HepG2 (cell line): ENCODE measurements at regions not wholly inside any gene's neighbourhood (a gene's known extent, or its start where the extent isn't known, plus 50 kb on each side); places are given as distances from the start of the nearest gene placed in this dataset.
A peak's percentile ranks its signal among the peaks of the same experiment; 100 is the strongest.

Experiments
- ATAC-seq: fragments of 200-7000 bp; cut with Tn5 transposase; 3 replicates; pipeline ENCODE4 v1.9.1; 2020; ENCODE audit warnings: mild to moderate bottlenecking, moderate library complexity
- BruUV-seq: library from RNA; stranded (reverse); fragments of 400-500 nt; replicated peaks from 2 replicates; lab custom pipeline; 2021; lab: Mats Ljungman, UMichigan
- CTCF ChIA-PET: fragments of 300-600 bp; formaldehyde crosslinking; extraction: SDS; loops from one replicate; lab custom pipeline; 2021; ENCODE audit warnings: low total read pairs, inconsistent platforms, low intra/inter-chr PET ratio; lab: Yijun Ruan, JAX
- POLR2A ChIA-PET: fragments of 350-600 bp; sonication (Branson Sonifier 250); formaldehyde crosslinking; loops from one replicate; lab custom pipeline; 2020; ENCODE audit warnings: antibody characterized with exemption, inconsistent platforms; lab: Yijun Ruan, JAX
- DNase-seq: peaks from one replicate; pipeline ENCODE4 v3.0.0-alpha.2; 2015; ENCODE audit warnings: low spot score
- FAIRE-seq: peaks from 3 replicates; lab custom pipeline; 2011; peaks lifted over from hg19 to GRCh38; lab: Jason Lieb, UNC
- H2AFZ ChIP-seq: one replicate; pipeline ENCODE4 v1.6.1; 2011; ENCODE audit warnings: low read length, inconsistent platforms
- H3K27ac ChIP-seq: fragments of 300-600 bp; 3 replicates; pipeline ENCODE4 v1.8.0; 2011; ENCODE audit warnings: mixed run types, mild to moderate bottlenecking, mixed read lengths, low read length, inconsistent platforms; ENCODE audit not compliant: insufficient read depth; ENCODE audit errors: extremely low read length
- H3K27me3 ChIP-seq, 2 experiments: fragments of 200-600 bp in 1 of 2; 2 replicates in 1 of 2; 3 replicates in 1 of 2; pipeline versions ENCODE4 v1.6.0 to v1.8.0; 2011; ENCODE audit warnings: low read length in 2 of 2, mild to moderate bottlenecking in 2 of 2, moderate library complexity in 2 of 2, inconsistent platforms in 1 of 2; ENCODE audit not compliant: insufficient read depth in 2 of 2, control insufficient read depth in 1 of 2
- H3K36me3 ChIP-seq, 2 experiments: fragments of 200-600 bp in 1 of 2; replicated peaks in 1 of 2; 2 replicates in 1 of 2; 3 replicates in 1 of 2; pipeline versions ENCODE4 v1.5.1 to v1.8.0; 2011; ENCODE audit warnings: low read length in 2 of 2, inconsistent platforms in 1 of 2; ENCODE audit not compliant: insufficient read depth in 2 of 2, control insufficient read depth in 1 of 2
- H3K4me1 ChIP-seq: 2 replicates; pipeline ENCODE4 v1.5.1; 2012; ENCODE audit warnings: low read length, inconsistent platforms; ENCODE audit not compliant: insufficient read depth
- H3K4me2 ChIP-seq: 2 replicates; pipeline ENCODE4 v1.6.0; 2011; ENCODE audit warnings: low read depth, low read length, inconsistent platforms
- H3K4me3 ChIP-seq, 3 experiments: fragments of 200-600 bp in 1 of 3; sonication (generic), shearing (Covaris generic) in 1 of 3; replicated peaks in 1 of 3; 2 replicates each; pipeline ENCODE4 v1.5.1; 2011 to 2016; ENCODE audit warnings: low read length in 3 of 3, inconsistent platforms in 2 of 3, low read depth in 2 of 3, mild to moderate bottlenecking in 2 of 3, control low read depth in 1 of 3, mixed read lengths in 1 of 3; ENCODE audit not compliant: insufficient read depth in 1 of 3
- H3K79me2 ChIP-seq: one replicate; pipeline ENCODE4 v1.6.1; 2011; ENCODE audit warnings: low read length, inconsistent platforms; ENCODE audit not compliant: insufficient read depth
- H3K9ac ChIP-seq: 2 replicates; pipeline ENCODE4 v1.6.0; 2011; ENCODE audit warnings: mild to moderate bottlenecking, low read depth, low read length, inconsistent platforms; ENCODE audit not compliant: insufficient read depth
- H3K9me3 ChIP-seq: 2 replicates; pipeline ENCODE4 v1.5.1; 2012; ENCODE audit warnings: mild to moderate bottlenecking, low read length
- H4K20me1 ChIP-seq: 2 replicates; pipeline ENCODE4 v1.6.0; 2011; ENCODE audit warnings: inconsistent platforms, mild to moderate bottlenecking, low read length, moderate library complexity; ENCODE audit not compliant: insufficient read depth
- CSRNP2 ChIP-seq: sonication (generic); formaldehyde crosslinking; conservative IDR thresholded peaks from 2 replicates; pipeline ENCODE4 v1.8.0; 2022; ENCODE audit warnings: low read depth, missing genetic modification reagents
- JUNB ChIP-seq: sonication (generic); formaldehyde crosslinking; IDR thresholded peaks from 2 replicates; pipeline ENCODE4 v1.8.0; 2022; ENCODE audit warnings: missing genetic modification reagents, mild to moderate bottlenecking, borderline replicate concordance
- NCOR1 ChIP-seq: fragments of 200-600 bp; sonication (generic); IDR thresholded peaks from 2 replicates; pipeline ENCODE4 v1.7.0; 2017; ENCODE audit warnings: antibody characterized with exemption, low read length, borderline replicate concordance
- REL ChIP-seq: sonication (generic); formaldehyde crosslinking; conservative IDR thresholded peaks from 2 replicates; pipeline ENCODE4 v1.8.0; 2022; ENCODE audit warnings: mild to moderate bottlenecking, missing genetic modification reagents, moderate library complexity
- RXRA ChIP-seq: sonication (generic); formaldehyde crosslinking; IDR thresholded peaks from 2 replicates; pipeline ENCODE4 v1.5.1; 2020; ENCODE audit warnings: missing genetic modification reagents
- SETDB1 ChIP-seq: sonication (generic); formaldehyde crosslinking; IDR thresholded peaks from 2 replicates; pipeline ENCODE4 v1.5.1; 2020; ENCODE audit warnings: missing genetic modification reagents, mild to moderate bottlenecking, borderline replicate concordance
- SKIL ChIP-seq: sonication (generic); formaldehyde crosslinking; IDR thresholded peaks from 2 replicates; pipeline ENCODE4 v1.8.0; 2022; ENCODE audit warnings: missing genetic modification reagents, mild to moderate bottlenecking, moderate library complexity, borderline replicate concordance
- TEF ChIP-seq: sonication (generic); formaldehyde crosslinking; IDR thresholded peaks from 2 replicates; pipeline ENCODE4 v1.5.0; 2020; ENCODE audit warnings: missing genetic modification reagents
- ZBTB21 ChIP-seq: sonication (generic); formaldehyde crosslinking; IDR thresholded peaks from 2 replicates; pipeline ENCODE4 v1.4.0; 2020; ENCODE audit warnings: missing genetic modification reagents
- ZNF430 ChIP-seq: sonication (generic); formaldehyde crosslinking; IDR thresholded peaks from 2 replicates; pipeline ENCODE4 v1.9.0; 2021; ENCODE audit warnings: mild to moderate bottlenecking, missing genetic modification reagents
- ZNF616 ChIP-seq: sonication (generic); formaldehyde crosslinking; IDR thresholded peaks from 2 replicates; pipeline ENCODE4 v1.5.0; 2020; ENCODE audit warnings: low read depth, mild to moderate bottlenecking, missing genetic modification reagents
- ZNF678 ChIP-seq: sonication (generic); formaldehyde crosslinking; IDR thresholded peaks from 2 replicates; pipeline ENCODE4 v1.4.0; 2020; ENCODE audit warnings: mild to moderate bottlenecking, missing genetic modification reagents
- WGBS: methylation state at CpG from one replicate; pipeline ENCODE4 v1.1.6; 2017; ENCODE audit warnings: low lambda C conversion rate; 5-methylcytosine and 5-hydroxymethylcytosine counted together
- in situ Hi-C: cut with HindIII; loops from 2 replicates; pipeline ENCODE4 v1.10.0; 2017; ENCODE audit warnings: low pct_unique_long_range_greater_than_20kb; ENCODE audit not compliant: extremely low pct_ligation_motif_present
- intact Hi-C: fragments of 100-400 bp; cut with micrococcal nuclease; formaldehyde crosslinking; loops from one replicate; pipeline ENCODE4 v1.10.0; 2022; ENCODE audit not compliant: unreplicated experiment

GRCh38 chr2:16395601-16396000, 270.0 kb downstream of the CYRIA start:
- no peak for TF ChIP-seq ZNF678 (CRISPR knock-in tag)
- no peak for TF ChIP-seq ZNF616 (CRISPR knock-in tag)
- TF ChIP-seq TEF: no peak
- TF ChIP-seq ZNF430 (CRISPR knock-in tag): no peak
- no peak for TF ChIP-seq JUNB (CRISPR knock-in tag)
- no peak for TF ChIP-seq ZBTB21 (CRISPR knock-in tag)
- TF ChIP-seq RXRA (CRISPR knock-in tag): no peak
- no peak for TF ChIP-seq NCOR1
- Histone ChIP-seq H3K9me3 (no peaks in the 10 kb centered on the region), H3K4me2 (no peak overlapping the region), H3K36me3 (no peaks in the 10 kb centered on the region), H4K20me1 (no peaks in the 10 kb centered on the region), H3K79me2 (no peaks in the 10 kb centered on the region), H3K4me1 (peaks cover 30% of the 10 kb centered on the region), H3K4me3 (no peak overlapping the region), H3K27me3 (no peaks in the 10 kb centered on the region), H2AFZ (no peak overlapping the region), H3K27ac (no peak overlapping the region), H3K9ac (no peak overlapping the region)
- 75% methylated on average over 1 of the region's 1 CpG for WGBS
- no peak for FAIRE-seq
- CTCF ChIA-PET: no interaction called here
- in situ Hi-C loops: no loop called here
- intact Hi-C loops: no loop called here
- no TSS peak for BruUV-seq
- POLR2A ChIA-PET: no interaction called here
- no peak for DNase-seq
- no peak for ATAC-seq

- Histone ChIP-seq H2AFZ (no peak overlapping the region), H3K4me1 (peaks cover 30% of the 10 kb centered on the region), H3K9me3 (no peaks in the 10 kb centered on the region), H3K36me3 (no peaks in the 10 kb centered on the region), H3K9ac (no peak overlapping the region), H4K20me1 (no peaks in the 10 kb centered on the region), H3K4me2 (peak overlapping the region; percentile 72; the same call in 1 of the 2 replicates), H3K27ac (no peak overlapping the region), H3K4me3 (no peak overlapping the region), H3K79me2 (no peaks in the 10 kb centered on the region), H3K27me3 (no peaks in the 10 kb centered on the region)
- no peak for ATAC-seq
- in situ Hi-C loops (no loop called here), intact Hi-C loops (no loop called here)
- WGBS: 47% methylated on average over 3 of the region's 3 CpGs
- DNase-seq: no peak
- FAIRE-seq: peak; percentile 70
- POLR2A ChIA-PET: no interaction called here
- CTCF ChIA-PET: no interaction called here
- no TSS peak for BruUV-seq
- TF ChIP-seq SETDB1 (CRISPR knock-in tag) (no peak), REL (CRISPR knock-in tag) (no peak), ZNF678 (CRISPR knock-in tag) (no peak), CSRNP2 (0 out of 2 replicates have a peak, but pooled peaks have one; percentile 32), SKIL (0 out of 2 replicates have a peak, but pooled peaks have one; percentile 6)
Observed at GRCh38 chr2:16394986-16395550, 270.6 kb downstream of the CYRIA start.
